ENCODE measurements at regions not wholly inside any gene's neighbourhood (a gene's known extent, or its start where the extent isn't known, plus 50 kb on each side); places are given as distances from the start of the nearest gene placed in this dataset.

DNA sequence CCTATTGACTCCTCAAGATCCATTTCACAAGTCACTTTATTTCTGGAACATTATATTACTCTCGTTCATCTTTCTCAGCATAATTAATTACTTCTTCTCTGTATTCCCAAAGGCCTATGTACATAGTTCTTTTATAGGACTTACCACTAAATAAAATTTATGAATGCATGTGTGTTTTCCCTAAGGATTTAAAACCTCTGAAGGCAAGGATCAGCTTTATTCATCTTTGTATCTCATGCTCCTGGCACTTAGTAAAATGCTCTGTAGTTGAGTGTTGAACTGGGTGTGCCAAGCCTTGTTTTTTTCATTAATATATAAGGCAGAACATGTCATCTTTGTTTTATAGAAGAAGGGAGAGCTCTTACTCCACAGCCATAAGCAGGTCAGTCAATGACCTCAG is 194.1 kb upstream of the ZPLD1 start:
- no peak for TF ChIP-seq CTCF (IDR thresholded peaks at IDR 0.05)
- H3K4me3 Mint-ChIP-seq: no peak overlapping the region
- DNase-seq: no peak
- peaks cover 23% of the 10 kb centered on the region for H3K4me1 Mint-ChIP-seq
- no peaks in the 10 kb centered on the region for H3K36me3 Mint-ChIP-seq (ENCODE audit: low read depth)
- no peak overlapping the region for H3K27ac Mint-ChIP-seq
- no peaks in the 10 kb centered on the region for H3K27me3 Mint-ChIP-seq (ENCODE audit: low read depth, poor library complexity)
- H3K9me3 Mint-ChIP-seq: no peaks in the 10 kb centered on the region

GRCh38 chr3:102248981-102249705 is 185.7 kb upstream of the ZPLD1 start:
- Mint-ChIP-seq H3K4me1 (no peaks in the 10 kb centered on the region), H3K27ac (no peak overlapping the region), H3K36me3 (ENCODE audit: low read depth) (no peaks in the 10 kb centered on the region), H3K27me3 (ENCODE audit: low read depth, poor library complexity) (no peaks in the 10 kb centered on the region), H3K4me3 (no peak overlapping the region), H3K9me3 (peaks cover 7% of the 10 kb centered on the region)
- TF ChIP-seq CTCF (IDR thresholded peaks at IDR 0.05): no peak
- no peak for DNase-seq

- no peak for DNase-seq
- no peak overlapping the region for H3K4me3 Mint-ChIP-seq
- H3K36me3 Mint-ChIP-seq (ENCODE audit: low read depth): no peaks in the 10 kb centered on the region
- no peak overlapping the region for H3K27ac Mint-ChIP-seq
- H3K4me1 Mint-ChIP-seq: no peaks in the 10 kb centered on the region
- no peak for TF ChIP-seq CTCF (IDR thresholded peaks at IDR 0.05)
- H3K27me3 Mint-ChIP-seq (ENCODE audit: low read depth, poor library complexity): no peaks in the 10 kb centered on the region
- peaks cover 7% of the 10 kb centered on the region for H3K9me3 Mint-ChIP-seq
Measured at GRCh38 chr3:102255736-102256135, 179.1 kb upstream of the ZPLD1 start.

GRCh38 chr3:102258666-102259227 is 176.1 kb upstream of the ZPLD1 start:
- Mint-ChIP-seq H3K9me3 (no peaks in the 10 kb centered on the region), H3K27ac (no peak overlapping the region), H3K36me3 (ENCODE audit: low read depth) (no peaks in the 10 kb centered on the region), H3K4me1 (no peaks in the 10 kb centered on the region), H3K4me3 (no peak overlapping the region), H3K27me3 (ENCODE audit: low read depth, poor library complexity) (peaks cover 4% of the 10 kb centered on the region)
- TF ChIP-seq CTCF (IDR thresholded peaks at IDR 0.05): no peak
- DNase-seq: no peak

GRCh38 chr3:102259663-102260062 is 175.2 kb upstream of the ZPLD1 start:
- no peak for TF ChIP-seq CTCF (IDR thresholded peaks at IDR 0.05)
- Mint-ChIP-seq H3K27me3 (ENCODE audit: low read depth, poor library complexity) (peaks cover 4% of the 10 kb centered on the region), H3K9me3 (no peaks in the 10 kb centered on the region), H3K27ac (no peak overlapping the region), H3K36me3 (ENCODE audit: low read depth) (no peaks in the 10 kb centered on the region), H3K4me1 (no peaks in the 10 kb centered on the region), H3K4me3 (no peak overlapping the region)
- DNase-seq: no peak

DNA sequence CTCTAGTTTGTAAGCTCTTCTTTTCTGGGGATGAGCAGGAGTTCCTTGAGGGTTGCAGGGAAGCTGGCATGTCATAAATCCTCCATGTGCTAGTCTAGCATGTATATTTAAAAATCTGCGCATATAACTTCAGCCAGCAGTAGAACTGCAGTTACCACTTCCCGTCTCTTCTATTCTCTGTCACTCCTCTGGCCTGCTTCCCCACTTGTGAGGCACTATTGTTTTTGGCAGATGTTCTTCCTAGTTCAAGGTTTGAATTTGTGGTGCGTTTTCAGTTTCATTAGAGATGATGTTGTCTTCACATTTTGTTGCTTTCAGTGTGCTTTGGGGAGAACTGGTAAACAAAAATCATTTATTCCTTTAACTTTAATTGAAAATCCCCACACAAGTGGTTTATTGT is 169.1 kb upstream of the ZPLD1 start:
- H3K36me3 Mint-ChIP-seq (ENCODE audit: low read depth): no peaks in the 10 kb centered on the region
- H3K4me1 Mint-ChIP-seq: no peaks in the 10 kb centered on the region
- DNase-seq: no peak
- TF ChIP-seq CTCF (IDR thresholded peaks at IDR 0.05): no peak
- no peak overlapping the region for H3K27ac Mint-ChIP-seq
- H3K9me3 Mint-ChIP-seq: no peaks in the 10 kb centered on the region
- H3K27me3 Mint-ChIP-seq (ENCODE audit: low read depth, poor library complexity): peaks cover 4% of the 10 kb centered on the region
- H3K4me3 Mint-ChIP-seq: no peak overlapping the region
